ENCODE measurements at regions not wholly inside any gene's neighbourhood (a gene's known extent, or its start where the extent isn't known, plus 50 kb on each side); places are given as distances from the start of the nearest gene placed in this dataset.
"Not testable (repeated sequence)": the region's sequence is repeated elsewhere in the genome, so short reads cannot be mapped to it uniquely, and the experiment has no call there.

DNA sequence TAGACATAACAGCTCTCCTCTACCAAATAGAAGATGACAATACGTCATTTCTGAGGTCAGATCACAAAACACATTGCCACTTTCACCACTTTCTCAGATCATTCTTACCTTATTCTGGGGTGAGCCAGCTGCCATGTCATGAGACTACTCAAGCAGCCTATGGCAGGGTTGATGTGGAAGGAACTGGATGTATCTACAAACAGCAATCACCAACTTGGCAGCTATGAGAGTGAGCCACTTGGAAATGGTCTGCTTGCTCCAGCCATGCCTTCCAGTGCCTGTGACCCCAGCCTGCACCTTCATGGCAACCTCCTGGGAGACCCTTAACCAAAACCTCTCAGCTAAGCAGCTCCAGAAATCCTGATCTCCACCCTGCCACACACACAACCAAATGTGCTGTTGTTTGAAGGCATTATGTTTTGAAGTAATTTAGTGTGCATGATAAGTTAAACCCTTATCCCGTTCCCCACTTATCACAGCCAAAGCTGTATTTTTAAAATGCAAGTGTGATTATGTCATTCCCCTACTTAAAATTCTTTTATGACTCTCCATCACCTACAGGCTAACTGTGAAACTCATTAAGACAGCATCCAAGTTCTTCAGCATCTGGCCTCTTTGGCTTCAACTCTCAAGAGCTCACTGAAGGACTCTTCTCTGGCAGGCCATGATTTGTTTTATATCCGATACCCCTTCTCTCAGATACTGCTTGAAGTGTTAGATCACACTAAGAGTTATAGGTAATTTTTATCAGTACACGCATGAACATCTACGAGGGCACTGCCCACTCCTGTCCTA, 150.6 kb downstream of the LY86 start:
- Histone ChIP-seq H3K27ac (no peak overlapping the region), H3K9me3 (no peaks in the 10 kb centered on the region), H3K4me1 (peaks cover 0 to 6% (median 0%) of the 10 kb centered on the region in 3 donors), H3K36me3 (no peaks in the 10 kb centered on the region), H3K27me3 (peaks cover 0 to 7% (median 0%) of the 10 kb centered on the region in 4 donors), H3K4me3 (no peak overlapping the region)
- no peak for DNase-seq
- WGBS, 2 donors: 62 to 86% methylated on average over 5 of the region's 5 CpGs
- intact Hi-C loops (cut with DNase I): no loop called here
- TF ChIP-seq, protein P1, sequence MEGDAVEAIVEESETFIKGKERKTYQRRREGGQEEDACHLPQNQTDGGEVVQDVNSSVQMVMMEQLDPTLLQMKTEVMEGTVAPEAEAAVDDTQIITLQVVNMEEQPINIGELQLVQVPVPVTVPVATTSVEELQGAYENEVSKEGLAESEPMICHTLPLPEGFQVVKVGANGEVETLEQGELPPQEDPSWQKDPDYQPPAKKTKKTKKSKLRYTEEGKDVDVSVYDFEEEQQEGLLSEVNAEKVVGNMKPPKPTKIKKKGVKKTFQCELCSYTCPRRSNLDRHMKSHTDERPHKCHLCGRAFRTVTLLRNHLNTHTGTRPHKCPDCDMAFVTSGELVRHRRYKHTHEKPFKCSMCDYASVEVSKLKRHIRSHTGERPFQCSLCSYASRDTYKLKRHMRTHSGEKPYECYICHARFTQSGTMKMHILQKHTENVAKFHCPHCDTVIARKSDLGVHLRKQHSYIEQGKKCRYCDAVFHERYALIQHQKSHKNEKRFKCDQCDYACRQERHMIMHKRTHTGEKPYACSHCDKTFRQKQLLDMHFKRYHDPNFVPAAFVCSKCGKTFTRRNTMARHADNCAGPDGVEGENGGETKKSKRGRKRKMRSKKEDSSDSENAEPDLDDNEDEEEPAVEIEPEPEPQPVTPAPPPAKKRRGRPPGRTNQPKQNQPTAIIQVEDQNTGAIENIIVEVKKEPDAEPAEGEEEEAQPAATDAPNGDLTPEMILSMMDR (IDR thresholded peaks at IDR 0.05): no peak

DNA sequence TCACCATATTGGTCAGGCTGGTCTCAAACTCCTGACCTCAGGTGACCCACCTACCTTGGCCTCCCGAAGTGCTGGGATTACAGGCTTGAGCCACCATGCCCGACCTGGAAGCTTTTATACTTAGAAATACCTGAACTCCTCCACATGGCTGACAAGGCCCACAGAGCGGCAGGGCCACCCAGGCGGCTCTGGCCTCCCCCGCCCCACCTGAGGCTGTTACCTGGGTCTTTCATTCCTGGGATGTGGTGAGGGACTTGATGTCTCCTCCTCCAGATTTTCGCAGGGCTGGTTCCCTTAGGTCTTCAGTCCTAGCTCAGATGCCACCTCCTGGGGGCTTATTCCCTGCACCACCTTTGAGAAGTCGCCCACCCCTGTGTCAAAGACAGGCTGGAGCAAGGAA, 152.1 kb downstream of the LY86 start:
- H3K9me3 ChIP-seq: no peaks in the 10 kb centered on the region
- no peak overlapping the region for H3K27ac ChIP-seq
- no peak for DNase-seq
- no peak overlapping the region for H3K4me3 ChIP-seq
- no peaks in the 10 kb centered on the region for H3K36me3 ChIP-seq
- WGBS, 2 donors: 91 to 96% methylated on average over 5 to 6 of the region's 7 CpGs
- intact Hi-C loops (cut with DNase I): no loop called here
- H3K4me1 ChIP-seq: peaks cover 0 to 6% (median 0%) of the 10 kb centered on the region in 3 donors
- peaks cover 0 to 7% (median 0%) of the 10 kb centered on the region in 4 donors for H3K27me3 ChIP-seq
- no peak for TF ChIP-seq POLR2A (IDR thresholded peaks at IDR 0.05)
- TF ChIP-seq, protein P1 (IDR thresholded peaks at IDR 0.05): no peak

DNA sequence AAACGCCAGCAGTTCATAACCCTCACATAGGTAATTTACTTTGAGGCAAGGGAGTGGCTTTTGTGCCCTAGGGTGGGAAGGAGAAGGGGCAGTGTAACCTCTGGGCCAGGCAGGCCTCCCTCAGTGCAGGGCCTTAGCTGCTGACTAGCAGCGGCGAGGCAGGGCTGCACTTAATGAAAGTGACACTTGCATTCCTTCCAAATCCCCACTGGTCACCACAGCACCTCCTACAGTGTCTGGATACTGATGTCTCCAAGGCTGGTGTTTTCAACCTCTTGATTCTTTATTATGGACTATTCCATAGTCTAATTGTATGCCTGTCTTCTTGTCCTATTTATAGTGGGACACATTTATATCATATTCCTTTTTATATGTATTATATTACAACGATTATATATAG, 152.7 kb downstream of the LY86 start:
- DNase-seq: no peak
- 66 to 78% methylated on average over 3 of the region's 4 CpGs for WGBS, 2 donors
- no peaks in the 10 kb centered on the region for H3K9me3 ChIP-seq
- no peak overlapping the region for H3K27ac ChIP-seq
- no peaks in the 10 kb centered on the region for H3K36me3 ChIP-seq
- H3K4me1 ChIP-seq: peaks cover 0 to 6% (median 0%) of the 10 kb centered on the region in 3 donors
- no peak overlapping the region for H3K4me3 ChIP-seq
- TF ChIP-seq POLR2A (IDR thresholded peaks at IDR 0.05): no peak
- TF ChIP-seq, protein P1 (IDR thresholded peaks at IDR 0.05): no peak
- intact Hi-C loops (cut with DNase I): no loop called here
- peaks cover 0 to 7% (median 0%) of the 10 kb centered on the region in 4 donors for H3K27me3 ChIP-seq

DNA sequence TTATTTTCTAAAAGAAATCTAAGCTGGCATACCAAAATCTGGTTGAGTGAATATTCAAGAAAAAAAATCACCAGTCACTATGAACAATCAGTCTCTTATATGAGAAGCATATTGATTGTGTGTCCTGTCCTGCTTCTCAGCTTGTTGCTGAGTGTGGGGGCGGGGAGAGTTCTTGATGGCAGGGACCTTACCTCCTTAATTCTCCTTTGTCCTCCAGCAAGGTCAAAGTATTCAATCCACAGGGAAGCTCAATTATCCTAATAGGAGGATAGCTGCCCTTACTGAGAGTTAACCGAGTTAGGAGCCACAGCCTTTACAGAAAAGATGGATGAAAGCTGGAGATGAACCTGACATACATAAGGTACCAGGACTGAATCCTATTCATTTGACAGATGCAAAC, 154.0 kb downstream of the LY86 start:
- intact Hi-C loops (cut with DNase I): no loop called here
- WGBS, 2 donors: 90 to 100% methylated on average over 2 of the region's 2 CpGs
- no peaks in the 10 kb centered on the region for H3K36me3 ChIP-seq
- no peak overlapping the region for H3K27ac ChIP-seq
- H3K9me3 ChIP-seq: no peaks in the 10 kb centered on the region
- H3K4me3 ChIP-seq: no peak overlapping the region
- no peak for TF ChIP-seq POLR2A (IDR thresholded peaks at IDR 0.05)
- TF ChIP-seq, protein P1 (IDR thresholded peaks at IDR 0.05): no peak
- H3K4me1 ChIP-seq: peaks cover 0 to 1% (median 0%) of the 10 kb centered on the region in 3 donors
- peaks cover 0 to under 1% (median 0%) of the 10 kb centered on the region in 4 donors for H3K27me3 ChIP-seq
- no peak for DNase-seq

DNA sequence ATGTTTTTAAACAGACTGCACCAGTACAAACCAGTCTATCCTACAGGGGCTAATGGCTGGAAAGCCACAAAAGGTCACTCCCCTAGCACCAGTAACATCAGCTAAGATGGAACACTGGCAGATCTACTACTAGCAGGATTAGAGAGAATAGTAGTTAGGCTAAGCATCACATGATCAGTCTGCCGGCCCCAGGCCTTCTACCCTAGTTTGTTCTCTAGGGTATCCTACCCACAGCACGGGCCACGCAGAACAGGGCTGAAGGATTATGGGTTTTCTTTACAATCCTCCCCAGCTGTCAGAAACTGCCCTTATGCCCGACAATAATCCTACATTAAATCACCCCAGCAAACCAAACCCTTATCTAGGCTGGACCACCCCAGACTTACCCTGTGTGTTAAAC, 156.0 kb downstream of the LY86 start:
- Histone ChIP-seq H3K4me1 (peaks cover under 1 to 9% (median 3%) of the 10 kb centered on the region in 3 donors), H3K4me3 (no peak overlapping the region), H3K9me3 (no peaks in the 10 kb centered on the region), H3K27me3 (no peaks in the 10 kb centered on the region), H3K36me3 (no peaks in the 10 kb centered on the region), H3K27ac (no peak overlapping the region)
- 53 to 68% methylated on average over 2 to 4 of the region's 4 CpGs for WGBS, 2 donors
- DNase-seq: no peak
- intact Hi-C loops (cut with DNase I): no loop called here
- no peak for TF ChIP-seq POLR2A (IDR thresholded peaks at IDR 0.05)
- TF ChIP-seq, protein P1 (IDR thresholded peaks at IDR 0.05): no peak

DNA sequence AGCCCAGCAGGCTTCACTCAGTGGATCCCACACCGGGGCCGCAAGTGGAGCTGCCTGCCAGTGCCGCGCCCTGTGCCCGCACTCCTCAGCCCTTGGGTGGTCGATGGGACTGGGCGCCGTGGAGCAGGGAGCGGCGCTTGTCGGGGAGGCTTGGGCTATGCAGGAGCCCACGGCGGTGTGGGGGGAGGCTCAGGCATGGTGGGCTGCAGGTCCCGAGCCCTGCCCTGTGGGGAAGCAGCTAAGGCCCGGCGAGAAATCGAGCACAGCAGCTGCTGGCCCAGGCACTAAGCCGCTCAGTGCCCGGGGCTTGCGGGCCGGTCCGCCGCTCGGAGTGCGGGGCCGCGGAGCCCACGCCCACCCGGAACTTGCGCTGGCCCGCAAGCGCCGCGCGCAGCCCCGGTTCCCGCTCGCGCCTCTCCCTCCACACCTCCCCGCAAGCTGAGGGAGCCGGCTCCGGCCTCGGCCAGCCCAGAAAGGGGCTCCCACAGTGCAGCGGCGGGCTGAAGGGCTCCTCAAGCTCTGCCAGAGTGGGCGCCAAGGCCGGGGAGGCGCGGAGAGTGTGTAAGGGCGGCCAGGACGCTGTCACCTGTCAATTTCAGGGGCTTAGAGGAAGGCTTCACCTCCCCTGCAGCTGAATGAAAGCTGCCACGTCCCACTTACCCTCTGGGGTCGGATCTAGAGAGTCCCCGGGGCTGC, 157.3 kb downstream of the LY86 start:
- H3K9me3 ChIP-seq; intact Hi-C loops (cut with DNase I); DNase-seq; H3K27ac ChIP-seq; H3K36me3 ChIP-seq; H3K4me3 ChIP-seq; H3K27me3 ChIP-seq: not testable (repeated sequence)
- WGBS, 2 donors: 93% methylated on average over 9 of the region's 54 CpGs; no CpG with 5 or more reads in 1 of the 2 donors
- H3K4me1 ChIP-seq: peaks cover 10 to 22% (median 14%) of the 10 kb centered on the region in 3 donors

Data from esophagus squamous epithelium (tissue), 5 donors.